Gastrocnemius medialis (tissue), 4 donors: ENCODE measurements at regions not wholly inside any gene's neighbourhood (a gene's known extent, or its start where the extent isn't known, plus 50 kb on each side); places are given as distances from the start of the nearest gene placed in this dataset.
"Not testable (repeated sequence)": the region's sequence is repeated elsewhere in the genome, so short reads cannot be mapped to it uniquely, and the experiment has no call there.

ENCODE experiments used
- CTCF ChIP-seq, 5 experiments: fragments of 450-650 bp in 3 of 5; fragments of 200-600 bp in 2 of 5; sonication (generic) in 2 of 5; IDR thresholded peaks in 4 of 5; conservative IDR thresholded peaks in 1 of 5; 1 replicate in 4 of 5; 2 replicates in 1 of 5; pipeline ENCODE4 v1.5.1; 2016 to 2019; ENCODE audit warnings: antibody characterized with exemption in 5 of 5, mild to moderate bottlenecking in 3 of 5, moderate library complexity in 3 of 5
- POLR2A ChIP-seq, 2 donors: fragments of 450-650 bp; IDR thresholded peaks; one replicate each; pipeline ENCODE4 v1.6.1; 2017; ENCODE audit warnings: antibody characterized with exemption in 2 of 2, mild to moderate bottlenecking in 2 of 2, moderate library complexity in 2 of 2

GRCh38 chr20:39703357-39703756 lies 741.2 kb downstream of the DHX35 start:
- TF ChIP-seq POLR2A (IDR thresholded peaks at IDR 0.05); CTCF (IDR thresholded peaks at IDR 0.05 in 4 of 5, conservative IDR thresholded peaks at IDR 0.05 in 1 of 5): not testable (repeated sequence)
